ENCODE measurements at regions not wholly inside any gene's neighbourhood (a gene's known extent, or its start where the extent isn't known, plus 50 kb on each side); places are given as distances from the start of the nearest gene placed in this dataset.

- TF ChIP-seq CTCF (conservative IDR thresholded peaks at IDR 0.05; ENCODE audit: low read length) (no peak), EZH2phosphoT487 (IDR thresholded peaks at IDR 0.05; ENCODE audit: borderline replicate concordance) (no peak)
Measured at GRCh38 chr4:155076256-155076785, 132.1 kb upstream of the NPY2R start.

Data from Loucy (cell line).